ENCODE measurements at regions not wholly inside any gene's neighbourhood (a gene's known extent, or its start where the extent isn't known, plus 50 kb on each side); places are given as distances from the start of the nearest gene placed in this dataset.

DNA sequence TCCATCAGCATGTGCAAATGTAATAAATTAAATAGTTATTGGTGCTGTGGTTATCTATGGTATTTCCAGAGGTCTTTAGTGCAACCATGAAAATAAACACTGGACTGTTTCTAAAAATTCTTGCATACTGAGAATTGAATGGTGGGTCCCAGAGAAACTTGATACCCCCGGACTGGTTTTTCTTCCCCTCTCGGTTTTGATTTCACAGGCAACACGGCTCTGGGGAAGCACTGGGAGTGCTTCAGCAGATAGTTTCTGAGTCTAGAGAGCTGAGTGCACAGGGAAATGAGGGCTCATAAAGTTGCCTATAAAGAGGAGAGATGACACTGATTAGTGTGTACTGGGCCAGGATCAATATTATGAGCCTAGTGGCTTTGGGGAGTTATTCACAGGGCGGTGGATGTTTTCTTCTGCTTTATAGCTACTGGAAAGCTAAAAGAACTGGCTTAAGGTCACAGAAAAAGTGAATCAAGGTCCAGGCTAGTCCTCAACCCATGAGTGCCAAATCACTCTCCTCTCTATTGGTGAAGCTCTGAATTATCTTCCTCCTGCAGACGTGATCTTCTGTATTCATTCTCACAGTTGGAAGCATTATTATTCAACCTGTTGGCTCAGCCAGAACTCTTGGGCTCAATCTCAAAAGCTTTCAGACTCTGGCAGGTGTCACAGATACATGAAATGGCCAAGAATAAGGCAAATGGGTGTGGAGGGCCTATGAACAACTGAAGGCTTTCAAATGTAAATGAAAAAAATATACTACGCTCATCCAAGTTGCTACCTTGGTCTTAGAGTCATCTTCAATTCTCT is 170.2 kb upstream of the HMHB1 start:
- TF ChIP-seq, protein P1, sequence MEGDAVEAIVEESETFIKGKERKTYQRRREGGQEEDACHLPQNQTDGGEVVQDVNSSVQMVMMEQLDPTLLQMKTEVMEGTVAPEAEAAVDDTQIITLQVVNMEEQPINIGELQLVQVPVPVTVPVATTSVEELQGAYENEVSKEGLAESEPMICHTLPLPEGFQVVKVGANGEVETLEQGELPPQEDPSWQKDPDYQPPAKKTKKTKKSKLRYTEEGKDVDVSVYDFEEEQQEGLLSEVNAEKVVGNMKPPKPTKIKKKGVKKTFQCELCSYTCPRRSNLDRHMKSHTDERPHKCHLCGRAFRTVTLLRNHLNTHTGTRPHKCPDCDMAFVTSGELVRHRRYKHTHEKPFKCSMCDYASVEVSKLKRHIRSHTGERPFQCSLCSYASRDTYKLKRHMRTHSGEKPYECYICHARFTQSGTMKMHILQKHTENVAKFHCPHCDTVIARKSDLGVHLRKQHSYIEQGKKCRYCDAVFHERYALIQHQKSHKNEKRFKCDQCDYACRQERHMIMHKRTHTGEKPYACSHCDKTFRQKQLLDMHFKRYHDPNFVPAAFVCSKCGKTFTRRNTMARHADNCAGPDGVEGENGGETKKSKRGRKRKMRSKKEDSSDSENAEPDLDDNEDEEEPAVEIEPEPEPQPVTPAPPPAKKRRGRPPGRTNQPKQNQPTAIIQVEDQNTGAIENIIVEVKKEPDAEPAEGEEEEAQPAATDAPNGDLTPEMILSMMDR (optimal IDR thresholded peaks at IDR 0.05 in 1 of 3, IDR thresholded peaks at IDR 0.05 in 1 of 3, conservative IDR thresholded peaks at IDR 0.05 in 1 of 3; ENCODE audit: extremely low read depth in 1 of 3, insufficient read depth in 2 of 3, low read length in 3 of 3), result no peak
- no peak for TF ChIP-seq EZH2 (IDR thresholded peaks at IDR 0.05; ENCODE audit: low read length)
